ENCODE measurements at regions not wholly inside any gene's neighbourhood (a gene's known extent, or its start where the extent isn't known, plus 50 kb on each side); places are given as distances from the start of the nearest gene placed in this dataset.

DNA sequence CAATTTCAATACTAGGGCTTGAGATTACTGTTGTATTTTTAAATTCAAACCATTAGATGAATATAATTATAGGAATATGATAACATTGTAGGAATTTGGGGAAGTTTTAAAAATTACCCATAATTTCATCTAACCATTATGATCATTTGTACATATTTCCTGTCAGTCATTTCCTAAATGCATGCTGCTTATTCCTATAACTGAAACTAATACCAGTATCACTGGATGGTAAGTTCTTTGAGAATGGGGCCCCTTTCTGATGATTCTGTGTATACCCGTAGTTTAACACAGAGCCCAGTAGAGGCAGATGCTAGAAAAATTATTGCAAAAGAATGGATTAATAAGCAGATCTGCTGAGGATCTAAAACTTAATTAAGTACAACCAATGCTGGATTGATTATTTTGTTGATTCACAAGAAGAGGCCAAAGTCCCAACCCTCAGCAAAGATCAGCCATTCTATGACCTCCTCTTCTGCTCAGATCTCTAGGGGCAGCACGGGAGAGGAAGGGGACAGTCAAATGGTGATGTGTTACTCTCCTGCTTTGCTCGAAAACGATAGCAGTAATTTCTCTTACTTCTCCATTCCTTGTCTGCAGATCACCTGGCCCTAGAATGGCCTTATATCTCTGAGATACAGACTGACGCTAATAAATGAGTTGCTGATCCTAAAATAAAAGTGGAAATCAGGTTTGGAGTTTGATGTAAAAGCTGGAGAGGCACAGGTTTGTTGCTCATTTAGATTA is 69.5 kb upstream of the PELI1 start:
- TF ChIP-seq, protein P1, sequence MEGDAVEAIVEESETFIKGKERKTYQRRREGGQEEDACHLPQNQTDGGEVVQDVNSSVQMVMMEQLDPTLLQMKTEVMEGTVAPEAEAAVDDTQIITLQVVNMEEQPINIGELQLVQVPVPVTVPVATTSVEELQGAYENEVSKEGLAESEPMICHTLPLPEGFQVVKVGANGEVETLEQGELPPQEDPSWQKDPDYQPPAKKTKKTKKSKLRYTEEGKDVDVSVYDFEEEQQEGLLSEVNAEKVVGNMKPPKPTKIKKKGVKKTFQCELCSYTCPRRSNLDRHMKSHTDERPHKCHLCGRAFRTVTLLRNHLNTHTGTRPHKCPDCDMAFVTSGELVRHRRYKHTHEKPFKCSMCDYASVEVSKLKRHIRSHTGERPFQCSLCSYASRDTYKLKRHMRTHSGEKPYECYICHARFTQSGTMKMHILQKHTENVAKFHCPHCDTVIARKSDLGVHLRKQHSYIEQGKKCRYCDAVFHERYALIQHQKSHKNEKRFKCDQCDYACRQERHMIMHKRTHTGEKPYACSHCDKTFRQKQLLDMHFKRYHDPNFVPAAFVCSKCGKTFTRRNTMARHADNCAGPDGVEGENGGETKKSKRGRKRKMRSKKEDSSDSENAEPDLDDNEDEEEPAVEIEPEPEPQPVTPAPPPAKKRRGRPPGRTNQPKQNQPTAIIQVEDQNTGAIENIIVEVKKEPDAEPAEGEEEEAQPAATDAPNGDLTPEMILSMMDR (IDR thresholded peaks at IDR 0.05; ENCODE audit: poor library complexity), result no peak
- no peak for TF ChIP-seq EZH2phosphoT487 (IDR thresholded peaks at IDR 0.05; ENCODE audit: low read depth, severe bottlenecking, unreplicated experiment)
- no peak for TF ChIP-seq EZH2 (IDR thresholded peaks at IDR 0.05; ENCODE audit: borderline replicate concordance)
